CD14-positive monocyte (primary cell): ENCODE measurements at regions not wholly inside any gene's neighbourhood (a gene's known extent, or its start where the extent isn't known, plus 50 kb on each side); places are given as distances from the start of the nearest gene placed in this dataset.

ENCODE experiments used
- DNase-seq, 3 donors: peaks; one replicate each; pipeline ENCODE4 v3.0.0-alpha.2; 2011 to 2022
- H2AFZ ChIP-seq: 2 replicates; pipeline ENCODE4 v1.6.0; 2012; ENCODE audit warnings: mild to moderate bottlenecking, low read depth, low read length, inconsistent platforms; ENCODE audit not compliant: insufficient read depth, poor library complexity, severe bottlenecking
- H3K27ac ChIP-seq, 2 donors: 1 replicate in 1 of 2; 2 replicates in 1 of 2; pipeline ENCODE4 v1.5.1; 2012 to 2013; ENCODE audit warnings: low read length in 2 of 2, control low read depth in 1 of 2, inconsistent platforms in 1 of 2, low read depth in 1 of 2, mild to moderate bottlenecking in 1 of 2
- H3K27me3 ChIP-seq, 2 donors: one replicate each; pipeline versions ENCODE4 v1.6.0 to v1.6.1; 2011 to 2013; ENCODE audit warnings: low read length in 2 of 2; ENCODE audit not compliant: control insufficient read depth in 2 of 2, insufficient read depth in 2 of 2
- H3K36me3 ChIP-seq, 2 donors: replicated peaks in 1 of 2; 1 replicate in 1 of 2; 2 replicates in 1 of 2; pipeline versions ENCODE4 v1.5.1 to v1.6.1; 2012 to 2013; ENCODE audit warnings: low read length in 2 of 2, control low read depth in 1 of 2, inconsistent platforms in 1 of 2, mild to moderate bottlenecking in 1 of 2; ENCODE audit not compliant: insufficient read depth in 2 of 2, control insufficient read depth in 1 of 2
- H3K4me1 ChIP-seq, 2 donors: 1 replicate in 1 of 2; 2 replicates in 1 of 2; pipeline versions ENCODE4 v1.5.1 to v1.6.1; 2012 to 2013; ENCODE audit warnings: low read length in 2 of 2, control low read depth in 1 of 2, inconsistent platforms in 1 of 2, mild to moderate bottlenecking in 1 of 2, moderate library complexity in 1 of 2; ENCODE audit not compliant: insufficient read depth in 2 of 2, control insufficient read depth in 1 of 2
- H3K4me2 ChIP-seq: replicated peaks from 2 replicates; pipeline ENCODE3; 2012; ENCODE audit warnings: low read length, moderate library complexity, mild to moderate bottlenecking; ENCODE audit not compliant: poor library complexity, severe bottlenecking; ENCODE audit errors: extremely low read depth
- H3K4me3 ChIP-seq, 3 experiments: fragments of 200-600 bp in 1 of 3; sonication (generic) in 1 of 3; replicated peaks in 1 of 3; 1 replicate in 2 of 3; 2 replicates in 1 of 3; pipeline ENCODE4 v1.5.1; 2011 to 2013; ENCODE audit warnings: low read length in 3 of 3, mild to moderate bottlenecking in 3 of 3, control low read depth in 2 of 3, low read depth in 2 of 3, inconsistent platforms in 1 of 3, moderate library complexity in 1 of 3
- H3K79me2 ChIP-seq: 2 replicates; pipeline ENCODE4 v1.6.0; 2012; ENCODE audit warnings: mild to moderate bottlenecking, control low read depth, inconsistent platforms, low read length, moderate library complexity; ENCODE audit not compliant: insufficient read depth
- H3K9ac ChIP-seq: 2 replicates; pipeline ENCODE4 v1.6.0; 2017; ENCODE audit warnings: low read length, mild to moderate bottlenecking; ENCODE audit not compliant: insufficient read depth, poor library complexity, severe bottlenecking
- H3K9me3 ChIP-seq, 2 donors: replicated peaks in 1 of 2; 1 replicate in 1 of 2; 2 replicates in 1 of 2; pipeline versions ENCODE4 v1.5.1 to v1.6.1; 2012 to 2013; ENCODE audit warnings: low read length in 2 of 2, control low read depth in 1 of 2; ENCODE audit not compliant: control insufficient read depth in 1 of 2, insufficient read depth in 1 of 2
- H4K20me1 ChIP-seq: 2 replicates; pipeline ENCODE4 v1.6.0; 2012; ENCODE audit warnings: mild to moderate bottlenecking, low read length, control low read depth, moderate library complexity; ENCODE audit not compliant: insufficient read depth
- H3K27ac Mint-ChIP-seq, 7 donors: one replicate each; pipeline ENCODE4 v1.8.0; 2020; ENCODE audit warnings: mild to moderate bottlenecking in 7 of 7, mixed read lengths in 7 of 7, moderate library complexity in 6 of 7, inconsistent platforms in 2 of 7
- H3K27me3 Mint-ChIP-seq, 3 donors: one replicate each; pipeline ENCODE4 v1.8.0; 2021 to 2022; ENCODE audit warnings: low read depth in 3 of 3, mild to moderate bottlenecking in 3 of 3, mixed read lengths in 3 of 3, moderate library complexity in 3 of 3, inconsistent platforms in 1 of 3
- H3K36me3 Mint-ChIP-seq, 2 donors: one replicate each; pipeline ENCODE4 v1.8.0; 2020; ENCODE audit warnings: mixed read lengths in 2 of 2, inconsistent platforms in 1 of 2, mild to moderate bottlenecking in 1 of 2
- H3K4me1 Mint-ChIP-seq: one replicate; pipeline ENCODE4 v1.8.0; 2020; ENCODE audit warnings: mild to moderate bottlenecking, mixed read lengths
- H3K4me3 Mint-ChIP-seq, 2 donors: one replicate each; pipeline ENCODE4 v1.8.0; 2020; ENCODE audit warnings: mild to moderate bottlenecking in 2 of 2, mixed read lengths in 2 of 2, moderate library complexity in 1 of 2
- H3K9me3 Mint-ChIP-seq, 7 donors: one replicate each; pipeline ENCODE4 v1.8.0; 2020 to 2022; ENCODE audit warnings: mixed read lengths in 7 of 7, mild to moderate bottlenecking in 6 of 7, moderate library complexity in 6 of 7, inconsistent platforms in 2 of 7
- WGBS: methylation state at CpG from one replicate; pipeline ENCODE4 v1.1.5; 2013; ENCODE audit warnings: missing lambda C conversion rate; ENCODE audit not compliant: insufficient coverage; 5-methylcytosine and 5-hydroxymethylcytosine counted together
- intact Hi-C, 2 donors: fragments of 100-400 bp; cut with micrococcal nuclease; formaldehyde crosslinking; loops; one replicate each; pipeline versions ENCODE4 v1.15.0 to v1.15.1; 2023
- TF ChIP-seq, protein P1 (sequence below): fragments of 200-600 bp; IDR thresholded peaks from one replicate; pipeline ENCODE4 v1.8.0; 2022; ENCODE audit warnings: antibody characterized with exemption, mild to moderate bottlenecking

DNA sequence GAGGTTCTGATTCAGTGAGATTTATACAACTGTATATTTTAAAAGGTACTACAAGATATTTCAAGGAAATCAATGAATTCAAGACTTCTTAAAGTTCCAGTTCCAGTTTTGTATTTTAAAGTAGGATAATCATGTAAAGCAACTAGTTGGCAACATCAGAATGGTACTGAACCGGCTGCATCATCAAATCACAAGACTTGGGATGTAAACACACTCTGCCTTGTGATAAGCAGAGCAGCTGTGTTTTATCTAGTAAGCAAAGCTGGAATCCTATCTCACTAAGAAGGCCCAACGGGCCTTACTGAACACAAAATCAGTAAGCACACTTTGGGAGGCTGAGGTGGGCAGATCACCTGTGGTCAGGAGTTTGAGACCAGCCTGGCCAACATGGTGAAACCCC, 327.2 kb upstream of the NREP start:
- intact Hi-C loops = no loop called here
- no peak overlapping the region for H3K27ac Mint-ChIP-seq

DNA sequence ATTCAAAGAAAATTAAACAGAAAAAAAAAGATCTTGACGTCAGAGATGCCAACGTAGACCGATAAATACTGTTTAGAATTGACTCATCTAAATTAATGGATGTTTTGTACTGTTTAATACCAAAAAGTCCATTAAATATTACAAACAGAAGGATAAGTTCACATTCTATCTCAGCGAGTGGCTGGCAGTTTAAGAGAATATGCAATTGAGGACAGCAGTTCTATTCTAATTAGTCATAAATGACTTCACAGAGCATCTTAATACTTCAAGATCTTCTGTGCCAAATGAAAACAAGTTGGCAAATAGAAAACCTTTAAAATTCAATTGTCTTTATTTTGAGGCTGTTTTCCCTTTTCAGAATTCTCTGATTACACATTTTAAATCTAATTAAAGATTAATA, 326.6 kb upstream of the NREP start:
- H3K27me3 Mint-ChIP-seq = peaks cover 0 to 1% (median 1%) of the 10 kb centered on the region in 3 donors
- Histone ChIP-seq H3K79me2 (no peaks in the 10 kb centered on the region), H3K27me3 (peaks cover 0 to 2% of the 10 kb centered on the region in 2 donors), H4K20me1 (no peaks in the 10 kb centered on the region), H2AFZ (no peak overlapping the region), H3K27ac (no peak overlapping the region), H3K4me3 (no peak overlapping the region), H3K4me2 (no peak overlapping the region), H3K9me3 (no peaks in the 10 kb centered on the region), H3K4me1 (no peaks in the 10 kb centered on the region), H3K36me3 (no peaks in the 10 kb centered on the region), H3K9ac (no peak overlapping the region)
- H3K4me3 Mint-ChIP-seq = no peak overlapping the region
- H3K4me1 Mint-ChIP-seq = no peaks in the 10 kb centered on the region
- no CpG with 5 or more reads among the region's 4 CpGs for WGBS
- TF ChIP-seq, protein P1, sequence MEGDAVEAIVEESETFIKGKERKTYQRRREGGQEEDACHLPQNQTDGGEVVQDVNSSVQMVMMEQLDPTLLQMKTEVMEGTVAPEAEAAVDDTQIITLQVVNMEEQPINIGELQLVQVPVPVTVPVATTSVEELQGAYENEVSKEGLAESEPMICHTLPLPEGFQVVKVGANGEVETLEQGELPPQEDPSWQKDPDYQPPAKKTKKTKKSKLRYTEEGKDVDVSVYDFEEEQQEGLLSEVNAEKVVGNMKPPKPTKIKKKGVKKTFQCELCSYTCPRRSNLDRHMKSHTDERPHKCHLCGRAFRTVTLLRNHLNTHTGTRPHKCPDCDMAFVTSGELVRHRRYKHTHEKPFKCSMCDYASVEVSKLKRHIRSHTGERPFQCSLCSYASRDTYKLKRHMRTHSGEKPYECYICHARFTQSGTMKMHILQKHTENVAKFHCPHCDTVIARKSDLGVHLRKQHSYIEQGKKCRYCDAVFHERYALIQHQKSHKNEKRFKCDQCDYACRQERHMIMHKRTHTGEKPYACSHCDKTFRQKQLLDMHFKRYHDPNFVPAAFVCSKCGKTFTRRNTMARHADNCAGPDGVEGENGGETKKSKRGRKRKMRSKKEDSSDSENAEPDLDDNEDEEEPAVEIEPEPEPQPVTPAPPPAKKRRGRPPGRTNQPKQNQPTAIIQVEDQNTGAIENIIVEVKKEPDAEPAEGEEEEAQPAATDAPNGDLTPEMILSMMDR = no peak
- DNase-seq = no peak
- H3K27ac Mint-ChIP-seq = no peak overlapping the region
- H3K9me3 Mint-ChIP-seq = peaks cover 0 to 7% (median 2%) of the 10 kb centered on the region in 7 donors
- no peaks in the 10 kb centered on the region for H3K36me3 Mint-ChIP-seq
- intact Hi-C loops = no loop called here

More for the DNA sequence above, 327.2 kb upstream of the NREP start:
- Histone ChIP-seq H3K4me2 (no peak overlapping the region), H3K27me3 (peaks cover 0 to 2% of the 10 kb centered on the region in 2 donors), H3K36me3 (no peaks in the 10 kb centered on the region), H3K79me2 (no peaks in the 10 kb centered on the region), H3K9ac (no peak overlapping the region), H3K4me1 (no peaks in the 10 kb centered on the region), H2AFZ (no peak overlapping the region), H3K4me3 (no peak overlapping the region), H3K27ac (no peak overlapping the region), H3K9me3 (no peaks in the 10 kb centered on the region), H4K20me1 (no peaks in the 10 kb centered on the region)
- TF ChIP-seq, protein P1 = no peak
- H3K4me3 Mint-ChIP-seq = no peak overlapping the region
- no peaks in the 10 kb centered on the region for H3K4me1 Mint-ChIP-seq
- peaks cover 0 to 5% (median 2%) of the 10 kb centered on the region in 7 donors for H3K9me3 Mint-ChIP-seq
- H3K27me3 Mint-ChIP-seq = peaks cover 0 to 1% (median 1%) of the 10 kb centered on the region in 3 donors
- no peaks in the 10 kb centered on the region for H3K36me3 Mint-ChIP-seq
- no peak for DNase-seq
- WGBS = 100% methylated on average over 1 of the region's 2 CpGs
